ENCODE measurements at regions not wholly inside any gene's neighbourhood (a gene's known extent, or its start where the extent isn't known, plus 50 kb on each side); places are given as distances from the start of the nearest gene placed in this dataset.

DNA sequence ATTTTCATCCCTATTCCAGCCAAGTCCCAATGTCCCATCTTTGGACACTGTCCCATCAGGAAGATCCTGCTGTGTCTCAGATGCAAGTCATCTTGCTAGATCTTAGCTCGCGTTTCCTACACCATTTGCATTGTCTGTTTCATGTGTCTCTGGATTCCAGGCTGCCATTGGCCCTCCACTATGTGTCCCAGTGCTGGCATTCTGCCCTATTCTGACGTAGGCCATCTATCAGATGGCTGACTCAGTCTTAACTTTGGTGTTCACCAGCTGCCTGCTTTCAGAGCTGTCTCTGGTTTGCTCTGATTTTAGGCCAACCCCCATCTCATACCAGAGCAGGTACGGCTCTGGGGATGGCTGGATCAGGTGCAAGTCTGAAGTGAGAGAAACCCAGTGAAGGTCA, 300.9 kb upstream of the ASIC2 start:
- TF ChIP-seq CTCF (IDR thresholded peaks at IDR 0.05; ENCODE audit: extremely low read depth in 1 of 2, insufficient read depth in 1 of 2, low read depth in 1 of 2, low read length in 2 of 2) (no peak), POLR2A (IDR thresholded peaks at IDR 0.05; ENCODE audit: low read depth, low read length) (no peak), EZH2 (IDR thresholded peaks at IDR 0.05; ENCODE audit: borderline replicate concordance, low read depth, low read length, severe bottlenecking) (no peak), JUN (IDR thresholded peaks at IDR 0.05; ENCODE audit: borderline replicate concordance, insufficient read depth, insufficient read length, low read depth) (no peak), POLR2AphosphoS5 (IDR thresholded peaks at IDR 0.05; ENCODE audit: insufficient read depth, low read depth, low read length) (no peak), MYC (IDR thresholded peaks at IDR 0.05; ENCODE audit: low read depth, low read length) (no peak), FOS (IDR thresholded peaks at IDR 0.05; ENCODE audit: borderline replicate concordance, insufficient read depth, low read length) (no peak)
- TF ChIP-seq, protein P1, sequence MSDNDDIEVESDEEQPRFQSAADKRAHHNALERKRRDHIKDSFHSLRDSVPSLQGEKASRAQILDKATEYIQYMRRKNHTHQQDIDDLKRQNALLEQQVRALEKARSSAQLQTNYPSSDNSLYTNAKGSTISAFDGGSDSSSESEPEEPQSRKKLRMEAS (IDR thresholded peaks at IDR 0.05; ENCODE audit: insufficient read depth, insufficient read length), result no peak

Measured in endothelial cell of umbilical vein (primary cell).